CMK (cell line): ENCODE measurements at regions not wholly inside any gene's neighbourhood (a gene's known extent, or its start where the extent isn't known, plus 50 kb on each side); places are given as distances from the start of the nearest gene placed in this dataset.

Experiments
- DNase-seq: peaks from one replicate; pipeline ENCODE4 v3.0.0-alpha.2; 2010; ENCODE audit warnings: low read depth

- DNase-seq: no peak
Measured at GRCh38 chr11:109747839-109748238, 325.8 kb downstream of the C11orf87 start.

- no peak for DNase-seq
Measured at GRCh38 chr11:109749476-109749875, 327.5 kb downstream of the C11orf87 start.

- DNase-seq: no peak
Measured at GRCh38 chr11:109750964-109751363, 329.0 kb downstream of the C11orf87 start.

- DNase-seq: no peak
Measured at GRCh38 chr11:109752212-109752825, 330.3 kb downstream of the C11orf87 start.

GRCh38 chr11:109756521-109756920 lies 334.5 kb downstream of the C11orf87 start:
- DNase-seq: no peak

DNA sequence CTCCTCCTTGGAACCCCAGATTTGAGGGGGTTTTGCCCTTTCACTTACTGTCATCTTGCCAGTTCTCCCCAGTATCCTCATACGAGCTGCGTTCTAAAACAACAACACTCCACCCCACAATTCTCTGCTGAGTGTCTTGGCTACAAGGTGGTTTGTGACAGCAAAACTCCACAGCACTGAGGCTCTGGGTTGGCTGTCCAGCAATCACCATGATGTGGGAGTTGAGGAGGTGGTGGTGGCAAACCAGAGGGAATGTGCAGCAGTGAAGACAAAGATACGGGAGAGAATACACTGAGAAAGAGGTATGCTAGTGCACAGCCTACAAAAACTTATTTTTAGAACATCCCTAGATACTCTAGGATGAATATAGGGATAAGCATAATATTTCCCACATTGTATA lies 335.0 kb downstream of the C11orf87 start:
- no peak for DNase-seq

- no peak for DNase-seq
Measured at GRCh38 chr11:109762546-109762945, 330.6 kb upstream of the ZC3H12C start.

DNA sequence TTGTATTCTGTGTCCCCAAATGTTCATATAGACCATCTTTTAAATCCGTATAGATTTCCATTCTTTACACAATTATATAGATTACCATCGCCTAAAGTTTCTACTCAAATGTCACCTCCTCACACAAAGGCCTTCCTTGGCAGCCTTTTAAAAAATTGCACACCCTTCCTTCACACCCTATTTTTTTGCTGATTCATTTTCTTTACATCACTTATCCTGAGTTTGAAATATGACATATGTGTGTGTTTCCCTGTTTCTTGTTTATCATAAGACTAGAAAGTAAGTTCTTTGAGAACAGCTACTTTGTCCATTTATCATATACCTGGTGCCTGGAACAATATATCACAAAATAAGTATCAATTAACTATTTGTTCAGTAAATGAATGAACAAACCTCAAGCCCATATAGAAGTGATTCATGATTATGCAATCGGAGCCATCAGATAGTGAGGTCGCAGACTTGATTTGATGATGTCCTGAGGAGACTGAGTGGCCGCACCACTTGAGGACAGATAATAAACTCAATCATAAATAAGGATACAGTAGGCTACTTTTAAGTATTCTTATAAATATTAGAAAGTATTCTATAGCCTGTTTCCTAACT lies 327.4 kb upstream of the ZC3H12C start:
- no peak for DNase-seq

DNA sequence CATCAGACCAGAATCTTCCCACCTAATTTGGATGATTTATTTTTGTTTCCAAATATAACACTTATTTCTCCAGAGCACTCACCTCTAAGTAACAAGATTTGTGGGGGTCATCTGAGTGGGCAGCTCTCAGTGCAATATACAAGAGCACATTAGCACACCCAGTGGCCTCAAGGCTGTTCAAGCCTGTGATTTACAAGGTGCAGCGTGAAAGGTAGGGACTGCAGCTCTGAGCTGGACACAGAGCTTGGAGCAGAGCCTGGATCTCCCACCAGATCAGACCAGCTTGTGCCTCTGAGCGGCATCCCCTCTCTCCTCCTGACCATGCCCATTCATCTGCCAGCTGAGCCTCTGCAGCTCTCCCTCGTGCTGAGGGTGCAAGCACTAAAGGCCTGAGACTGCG lies 323.3 kb upstream of the ZC3H12C start:
- no peak for DNase-seq

GRCh38 chr11:109770323-109770722 lies 322.9 kb upstream of the ZC3H12C start:
- DNase-seq: no peak

DNA sequence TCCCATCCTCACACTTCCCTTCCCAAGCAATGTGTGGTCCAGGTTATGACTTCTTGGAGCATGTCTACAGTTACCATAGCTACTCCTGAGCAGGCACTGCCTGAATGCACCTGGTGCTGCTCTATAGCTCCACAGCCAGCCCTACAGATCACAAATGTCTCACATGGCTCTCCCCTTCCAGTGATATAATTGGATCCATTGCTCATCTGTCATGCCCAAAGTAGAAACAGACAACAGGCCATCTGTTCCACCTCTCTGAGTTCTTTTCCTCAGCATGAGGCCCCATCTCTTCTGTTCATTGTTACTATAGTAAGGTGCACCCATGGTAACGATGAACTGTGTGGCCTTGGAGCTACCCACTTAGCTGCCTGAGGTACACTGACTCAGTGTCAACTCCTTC lies 320.3 kb upstream of the ZC3H12C start:
- DNase-seq: no peak

DNA sequence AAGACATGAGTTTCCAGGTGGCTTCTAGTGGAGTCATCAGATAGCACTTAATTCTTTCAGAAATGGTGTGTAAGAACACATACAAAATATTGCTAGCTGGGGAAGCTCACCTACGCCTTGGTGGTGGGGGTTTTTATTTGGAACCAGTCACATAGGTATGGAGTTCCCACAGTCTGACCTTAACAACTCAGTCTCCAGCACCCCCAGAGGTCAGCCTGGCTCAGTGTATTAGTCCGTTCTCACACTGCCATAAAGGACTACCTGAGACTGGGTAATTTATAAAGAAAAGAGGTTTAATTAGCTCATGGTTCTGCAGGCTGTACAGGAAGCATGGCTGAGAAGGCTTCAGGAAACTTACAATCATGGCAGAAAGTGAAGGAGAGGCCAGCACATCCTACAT lies 317.5 kb upstream of the ZC3H12C start:
- DNase-seq: no peak

GRCh38 chr11:109783014-109783413 lies 310.2 kb upstream of the ZC3H12C start:
- no peak for DNase-seq

- DNase-seq: no peak
Measured at GRCh38 chr11:109783840-109784239, 309.4 kb upstream of the ZC3H12C start.

- DNase-seq: no peak
Measured at GRCh38 chr11:109784536-109784935, 308.7 kb upstream of the ZC3H12C start.

GRCh38 chr11:109785198-109785597 lies 308.0 kb upstream of the ZC3H12C start:
- DNase-seq: no peak

DNA sequence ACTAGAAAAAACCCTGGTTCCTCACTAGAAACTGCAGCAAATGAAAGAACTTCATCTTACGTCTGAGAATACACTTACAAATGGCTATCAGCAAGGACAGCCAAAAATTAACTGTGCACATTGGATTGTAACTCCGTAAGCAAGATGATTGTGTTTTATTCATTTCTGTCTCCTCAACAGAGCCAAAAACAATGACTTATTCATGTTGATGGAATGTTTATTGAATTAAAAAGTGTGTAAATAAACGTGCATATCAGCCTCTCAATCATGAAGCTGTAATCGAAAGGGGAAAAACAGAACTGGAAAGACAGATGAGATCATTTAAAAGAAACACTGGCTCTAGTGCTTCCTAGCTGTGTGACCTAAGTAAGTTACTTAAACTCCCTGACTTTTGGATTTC lies 307.5 kb upstream of the ZC3H12C start:
- no peak for DNase-seq

DNA sequence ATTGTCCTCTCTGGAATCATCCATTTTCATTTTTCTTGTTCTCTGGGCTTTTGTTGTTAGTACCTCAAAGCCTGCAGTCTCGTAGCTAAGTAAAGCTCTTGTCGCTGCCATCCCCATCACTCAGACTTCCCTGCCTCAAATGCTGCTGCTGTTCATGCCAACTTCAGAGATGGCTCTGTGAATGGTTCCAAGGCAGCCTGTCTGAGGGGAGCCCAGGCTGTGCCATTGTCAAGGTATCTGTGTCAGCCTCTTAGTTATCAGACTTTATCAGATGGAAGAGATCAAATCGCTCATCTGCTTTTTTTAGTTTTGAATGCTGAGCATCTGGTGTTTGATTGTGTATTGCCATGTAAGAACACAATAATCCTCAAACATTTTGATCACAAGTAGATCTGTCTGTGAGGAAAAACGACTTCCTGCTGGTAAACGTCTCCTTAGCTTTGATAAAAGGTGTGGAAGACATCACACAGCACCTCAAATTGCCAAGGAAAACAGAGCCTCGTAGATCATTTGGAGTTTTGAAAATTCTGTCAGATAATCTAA lies 304.2 kb upstream of the ZC3H12C start:
- DNase-seq: no peak

DNA sequence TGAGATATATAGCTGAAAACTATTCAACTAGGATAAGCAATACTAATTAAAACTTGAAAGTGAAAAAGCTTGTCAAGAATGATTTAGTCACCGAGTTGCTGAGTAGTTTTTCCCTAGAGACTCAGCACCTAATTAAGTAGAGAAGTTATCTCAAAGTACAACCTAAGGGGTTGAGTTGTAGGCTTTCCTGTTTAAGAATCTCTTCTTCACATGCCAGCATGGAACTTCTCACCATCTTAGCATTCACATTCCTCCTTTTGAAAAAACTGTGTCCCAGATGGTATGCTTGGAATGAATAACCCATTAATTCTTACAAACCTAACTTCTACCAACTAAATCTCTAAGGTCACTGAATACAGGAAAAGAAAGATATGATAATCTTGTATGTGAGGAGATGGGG lies 303.3 kb upstream of the ZC3H12C start:
- DNase-seq: no peak

DNA sequence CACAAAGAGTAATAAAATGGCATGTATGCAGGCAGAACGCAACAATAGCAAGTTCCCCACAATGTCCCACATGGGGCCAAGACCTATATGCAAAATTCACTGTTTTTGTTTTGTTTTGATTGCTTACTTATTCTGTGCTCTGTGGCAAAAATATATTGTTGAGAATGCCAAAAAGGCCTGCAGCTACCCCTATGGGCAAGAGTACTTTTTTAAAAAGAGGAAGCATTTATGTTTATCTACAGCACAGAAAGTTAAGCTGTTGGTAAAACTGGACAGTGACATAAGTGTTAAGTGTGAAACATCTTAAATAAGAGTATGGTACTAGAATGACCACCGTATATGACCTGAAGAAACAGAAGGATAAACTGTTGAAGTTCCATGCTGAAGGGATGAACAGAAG lies 301.9 kb upstream of the ZC3H12C start:
- DNase-seq: no peak

DNA sequence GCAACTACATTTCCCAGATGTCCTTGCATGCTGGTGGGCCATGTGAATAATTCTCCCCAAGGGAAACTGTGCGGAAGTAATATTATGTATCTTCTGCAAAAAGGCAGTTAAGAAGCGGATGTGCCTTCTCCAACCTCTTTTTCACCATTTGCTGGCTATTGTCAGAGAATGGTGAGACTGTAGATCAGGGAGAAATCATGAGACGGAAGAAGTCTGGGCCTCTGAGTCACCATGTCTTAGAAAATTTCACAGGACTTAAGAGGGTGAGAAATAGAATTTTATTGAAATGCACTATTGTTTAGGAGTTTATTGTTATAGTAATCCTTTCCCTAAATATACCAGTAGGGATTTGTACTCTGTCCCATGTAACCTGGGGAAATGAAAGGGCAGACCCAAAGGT lies 298.7 kb upstream of the ZC3H12C start:
- no peak for DNase-seq

DNA sequence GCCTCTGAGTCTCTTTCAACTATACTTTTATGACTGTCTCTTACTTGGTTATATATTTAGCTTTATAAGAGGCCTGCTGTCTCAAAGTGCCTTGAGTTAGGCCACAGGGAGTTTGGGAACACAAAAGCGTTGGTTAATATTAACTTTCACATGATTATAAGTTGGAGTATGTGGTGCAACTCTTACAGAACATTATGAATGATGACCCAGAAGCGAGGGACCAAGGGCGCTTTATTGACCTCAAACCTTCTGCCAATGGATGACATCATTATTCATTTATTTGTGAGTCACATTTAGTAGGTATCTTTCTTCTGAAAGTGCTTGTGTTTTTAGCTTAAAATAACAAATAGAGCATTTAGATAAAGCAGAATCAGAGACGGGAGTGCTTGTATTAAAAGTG lies 298.0 kb upstream of the ZC3H12C start:
- no peak for DNase-seq

DNA sequence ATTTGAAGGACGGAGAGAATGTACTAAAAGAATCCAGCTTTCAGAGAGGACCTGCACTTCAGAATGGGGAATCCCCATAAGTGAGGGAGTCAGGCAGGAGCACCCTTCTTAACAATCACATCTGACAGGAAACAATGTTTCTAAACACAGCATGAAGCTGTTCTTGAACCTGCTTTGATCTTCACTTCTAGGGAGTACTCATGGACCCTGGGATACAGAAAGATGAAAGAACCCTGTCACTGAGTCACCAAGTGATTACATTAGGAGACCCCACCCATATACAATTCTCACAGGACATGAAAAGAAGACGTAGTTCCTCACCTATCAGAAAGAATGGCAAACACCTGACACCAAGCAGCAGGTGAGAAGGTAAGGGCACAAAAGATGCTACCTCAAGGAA lies 296.9 kb upstream of the ZC3H12C start:
- DNase-seq: no peak

DNA sequence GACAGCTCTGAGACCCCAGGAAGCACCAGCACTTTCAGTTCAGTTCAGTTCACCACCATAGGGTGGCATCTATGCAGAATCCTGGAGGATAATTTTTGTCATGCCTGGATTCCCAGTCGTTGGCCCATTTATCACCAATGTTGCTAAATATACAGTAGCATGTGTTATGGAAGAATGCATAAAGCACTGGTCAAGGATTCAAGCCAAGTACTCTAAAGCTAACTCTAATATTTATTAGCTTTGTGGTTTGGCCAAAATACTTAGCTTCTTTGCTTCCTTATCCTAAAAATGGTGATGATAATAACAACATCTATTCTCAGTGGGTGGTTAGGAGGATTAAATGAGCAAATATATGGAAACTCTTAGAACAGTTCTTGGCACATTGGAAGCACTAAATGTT lies 294.7 kb upstream of the ZC3H12C start:
- DNase-seq: no peak
